HuH-7 (cell line): ENCODE measurements at regions not wholly inside any gene's neighbourhood (a gene's known extent, or its start where the extent isn't known, plus 50 kb on each side); places are given as distances from the start of the nearest gene placed in this dataset.

Experiments
- DNase-seq: peaks from one replicate; pipeline ENCODE4 v3.0.0; 2011; ENCODE audit warnings: low spot score

DNA sequence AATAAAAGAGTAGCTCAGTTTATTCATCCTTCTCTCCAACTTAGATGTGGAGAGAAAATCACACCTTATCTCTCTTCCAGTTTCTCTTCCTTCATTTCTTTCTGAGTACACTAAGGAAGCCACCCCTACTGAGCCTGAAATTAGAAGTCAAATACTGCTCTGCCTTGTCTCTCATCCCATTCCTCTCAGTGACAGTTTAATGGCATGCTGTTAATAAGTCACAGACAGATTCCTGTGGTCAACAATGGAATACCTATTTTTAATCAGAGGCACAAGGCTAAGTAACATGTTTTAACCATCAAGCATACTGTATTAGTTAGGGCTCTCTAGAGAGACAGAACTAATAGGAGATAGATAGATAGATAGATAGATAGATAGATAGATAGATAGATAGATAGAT is 253.2 kb downstream of the HTR7 start:
- DNase-seq: no peak

- DNase-seq: no peak
These were observed 252.3 kb downstream of the HTR7 start for GRCh38 chr10:90605506-90605905.

- no peak for DNase-seq
These were observed 245.6 kb downstream of the HTR7 start for GRCh38 chr10:90612276-90612675.

- no peak for DNase-seq
These were observed 243.2 kb downstream of the HTR7 start for GRCh38 chr10:90614631-90615030.

DNA sequence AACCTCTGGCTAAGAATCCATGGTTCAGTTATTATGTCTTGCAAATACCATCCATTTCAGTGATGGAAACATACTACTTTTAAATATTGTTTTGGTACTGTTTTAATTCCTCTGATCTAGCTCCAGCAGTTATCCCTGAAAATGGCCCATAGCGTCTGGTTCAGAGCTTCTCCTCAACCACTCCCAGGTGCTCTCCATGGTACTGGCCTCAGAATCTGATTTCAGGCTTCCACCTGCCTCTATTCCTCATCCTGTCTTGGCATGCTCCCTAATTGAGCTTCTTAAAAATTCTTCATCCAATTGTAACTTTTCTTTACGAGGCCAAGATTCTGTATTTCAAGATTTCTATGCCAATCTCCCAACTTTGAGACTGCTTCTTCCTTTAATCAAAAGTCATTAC is 236.3 kb downstream of the HTR7 start:
- DNase-seq: no peak

- DNase-seq: no peak
These were observed 222.6 kb downstream of the HTR7 start for GRCh38 chr10:90635111-90635765.

- no peak for DNase-seq
These were observed 217.1 kb downstream of the HTR7 start for GRCh38 chr10:90640756-90641155.

- DNase-seq: no peak
These were observed 216.1 kb downstream of the HTR7 start for GRCh38 chr10:90641731-90642130.

DNA sequence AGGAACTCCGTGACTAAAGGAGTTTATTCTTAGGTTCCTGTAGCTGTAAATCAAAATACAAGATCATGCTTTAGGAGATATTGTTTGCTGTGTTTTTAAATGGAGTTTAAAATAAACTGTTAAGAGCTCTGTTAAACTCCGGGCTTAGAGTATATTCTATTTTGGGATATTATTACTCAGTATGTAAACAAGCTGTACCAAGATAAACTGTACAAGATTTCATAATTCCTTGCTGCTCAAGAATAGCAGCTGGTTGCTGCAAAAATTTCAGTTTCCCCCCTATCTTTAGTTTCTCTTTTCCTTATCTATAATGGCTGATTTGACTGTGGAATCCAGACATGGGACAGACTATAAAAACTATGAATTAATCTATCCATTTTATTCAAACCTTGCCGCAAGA is 215.7 kb downstream of the HTR7 start:
- no peak for DNase-seq

DNA sequence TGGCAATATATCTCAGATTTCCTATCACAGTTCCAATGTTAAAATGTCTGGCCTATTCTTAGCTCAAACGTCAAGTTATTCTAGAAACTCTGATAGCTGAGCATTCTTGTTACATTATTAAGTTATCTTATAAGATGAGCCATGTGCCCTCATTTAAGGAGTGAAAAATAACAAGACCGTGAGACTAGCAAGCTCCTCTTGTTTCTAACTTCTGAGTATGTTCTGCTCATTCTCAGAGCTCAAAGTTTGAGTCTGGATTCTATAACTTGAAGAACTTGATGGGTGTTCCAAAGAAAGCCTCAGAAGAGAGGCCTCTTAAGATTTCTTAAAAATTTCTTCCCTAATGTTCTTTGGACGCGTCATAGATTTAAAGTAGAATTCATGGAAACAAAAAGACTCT is 215.2 kb downstream of the HTR7 start:
- no peak for DNase-seq

DNA sequence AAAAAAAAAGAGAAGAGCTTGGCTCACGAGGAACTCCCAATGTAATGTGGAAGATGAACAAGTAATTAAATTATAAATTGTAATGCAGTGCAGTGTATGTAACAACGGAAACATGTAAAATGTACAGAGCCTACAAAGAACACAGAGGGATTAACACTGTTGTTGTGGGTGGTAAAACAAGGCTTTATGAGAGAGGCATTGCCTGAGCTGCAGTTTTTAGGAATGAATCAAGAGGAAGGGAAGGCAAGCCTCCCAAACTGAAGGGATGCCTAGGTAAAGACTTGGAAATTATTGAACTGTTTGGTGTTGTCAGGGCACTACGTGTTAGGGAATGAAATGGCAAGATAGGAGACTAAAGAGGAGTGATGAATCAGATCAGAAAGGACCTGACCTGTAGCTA is 213.7 kb downstream of the HTR7 start:
- DNase-seq: no peak

GRCh38 chr10:90650858-90651257 is 207.0 kb downstream of the HTR7 start:
- no peak for DNase-seq

GRCh38 chr10:90652519-90652918 is 205.3 kb downstream of the HTR7 start:
- peak; percentile 1 for DNase-seq

- DNase-seq: peak; percentile 5
These were observed 199.0 kb downstream of the HTR7 start for GRCh38 chr10:90658791-90659190.

GRCh38 chr10:90665905-90666662 is 191.8 kb downstream of the HTR7 start:
- no peak for DNase-seq

- DNase-seq: no peak
These were observed 183.4 kb downstream of the HTR7 start for GRCh38 chr10:90674461-90674860.

- DNase-seq: no peak
These were observed 182.9 kb downstream of the HTR7 start for GRCh38 chr10:90674928-90675327.

DNA sequence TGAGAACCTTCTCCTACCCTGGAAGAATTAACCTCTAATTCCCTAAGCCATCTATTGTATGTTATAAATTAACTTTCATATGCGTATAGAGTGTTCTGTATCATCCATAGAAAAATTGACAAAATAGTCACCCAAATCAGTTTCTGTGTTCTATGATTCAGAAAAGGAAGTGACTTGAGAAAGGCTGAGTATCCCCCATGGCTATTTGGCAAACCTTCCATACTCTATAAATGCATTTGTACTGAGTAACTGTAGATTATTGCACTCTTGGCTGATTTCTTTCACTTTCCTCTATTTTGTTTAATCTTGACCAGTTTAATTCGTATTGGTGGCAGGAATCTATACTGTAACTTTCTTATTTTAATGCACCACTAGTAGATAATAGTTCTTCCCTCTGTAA is 182.2 kb downstream of the HTR7 start:
- DNase-seq: no peak
